Testis (tissue), 2 donors: ENCODE measurements at regions not wholly inside any gene's neighbourhood (a gene's known extent, or its start where the extent isn't known, plus 50 kb on each side); places are given as distances from the start of the nearest gene placed in this dataset.

ENCODE experiments used
- DNase-seq: peaks from one replicate; pipeline ENCODE4 v3.0.0-alpha.2; 2019
- H3K27ac ChIP-seq, 2 donors: fragments of 200-600 bp; sonication (generic); one replicate each; pipeline ENCODE4 v1.5.1; 2019
- H3K27me3 ChIP-seq: fragments of 200-600 bp; sonication (generic); one replicate; pipeline ENCODE4 v1.5.1; 2019
- H3K36me3 ChIP-seq: fragments of 200-600 bp; sonication (generic); one replicate; pipeline ENCODE4 v1.5.1; 2017; ENCODE audit warnings: low read depth; ENCODE audit errors: missing control alignments
- H3K4me1 ChIP-seq: fragments of 200-600 bp; sonication (generic); one replicate; pipeline ENCODE4 v1.5.1; 2019
- H3K4me3 ChIP-seq, 2 donors: fragments of 200-600 bp; sonication (generic); one replicate each; pipeline ENCODE4 v1.5.1; 2017 to 2019
- H3K9me3 ChIP-seq: fragments of 200-600 bp; sonication (generic); one replicate; pipeline ENCODE4 v1.5.1; 2017
- CTCF ChIP-seq, 3 experiments: fragments of 450-650 bp in 2 of 3; fragments of 200-600 bp in 1 of 3; sonication (generic) in 1 of 3; IDR thresholded peaks; one replicate each; pipeline ENCODE4 v1.5.1; 2016 to 2019; ENCODE audit warnings: antibody characterized with exemption in 3 of 3, mild to moderate bottlenecking in 2 of 3, moderate library complexity in 1 of 3
- POLR2A ChIP-seq: fragments of 450-650 bp; IDR thresholded peaks from one replicate; pipeline ENCODE4 v1.6.1; 2017; ENCODE audit warnings: antibody characterized with exemption, mild to moderate bottlenecking, moderate library complexity
- WGBS, 2 donors: methylation state at CpG; one replicate each; pipeline ENCODE4 v1.1.5; 2018; 5-methylcytosine and 5-hydroxymethylcytosine counted together
- intact Hi-C: fragments of 100-400 bp; cut with DNase I; formaldehyde crosslinking; loops from one replicate; pipeline ENCODE4 v1.15.1; 2023; ENCODE audit warnings: low total_unique reads

- DNase-seq: no peak
- no peak overlapping the region for H3K4me3 ChIP-seq
- no peaks in the 10 kb centered on the region for H3K4me1 ChIP-seq
- intact Hi-C loops: no loop called here
- no peaks in the 10 kb centered on the region for H3K36me3 ChIP-seq
- TF ChIP-seq CTCF (IDR thresholded peaks at IDR 0.05) (no peak), POLR2A (no peak)
- H3K27ac ChIP-seq: no peak overlapping the region
- H3K9me3 ChIP-seq: no peaks in the 10 kb centered on the region
- H3K27me3 ChIP-seq: no peaks in the 10 kb centered on the region
- WGBS, 2 donors: 95 to 100% methylated on average over 1 of the region's 1 CpG
Measured at GRCh38 chr7:18224138-18224537, 196.5 kb upstream of the PRPS1L1 start.

GRCh38 chr7:18225067-18225466, 197.4 kb upstream of the PRPS1L1 start:
- Histone ChIP-seq H3K4me3 (no peak overlapping the region), H3K27me3 (no peaks in the 10 kb centered on the region), H3K27ac (no peak overlapping the region), H3K9me3 (no peaks in the 10 kb centered on the region), H3K4me1 (no peaks in the 10 kb centered on the region), H3K36me3 (no peaks in the 10 kb centered on the region)
- intact Hi-C loops: no loop called here
- TF ChIP-seq CTCF (IDR thresholded peaks at IDR 0.05) (no peak), POLR2A (no peak)
- DNase-seq: no peak

- no peak overlapping the region for H3K4me3 ChIP-seq
- 82 to 85% methylated on average over 2 of the region's 2 CpGs for WGBS, 2 donors
- no peak for TF ChIP-seq CTCF (IDR thresholded peaks at IDR 0.05)
- no peak for TF ChIP-seq POLR2A
- H3K9me3 ChIP-seq: no peaks in the 10 kb centered on the region
- intact Hi-C loops: no loop called here
- no peaks in the 10 kb centered on the region for H3K27me3 ChIP-seq
- H3K36me3 ChIP-seq: no peaks in the 10 kb centered on the region
- H3K27ac ChIP-seq: no peak overlapping the region
- DNase-seq: no peak
- H3K4me1 ChIP-seq: no peaks in the 10 kb centered on the region
Measured at GRCh38 chr7:18226598-18226997, 199.0 kb upstream of the PRPS1L1 start.

GRCh38 chr7:18228686-18229085, 201.0 kb upstream of the PRPS1L1 start:
- H3K4me1 ChIP-seq: no peaks in the 10 kb centered on the region
- no peak overlapping the region for H3K4me3 ChIP-seq
- H3K27ac ChIP-seq: no peak overlapping the region
- intact Hi-C loops: no loop called here
- TF ChIP-seq POLR2A: no peak
- TF ChIP-seq CTCF (IDR thresholded peaks at IDR 0.05): no peak
- 83 to 89% methylated on average over 2 of the region's 2 CpGs for WGBS, 2 donors
- H3K36me3 ChIP-seq: no peaks in the 10 kb centered on the region
- DNase-seq: no peak
- no peaks in the 10 kb centered on the region for H3K27me3 ChIP-seq
- H3K9me3 ChIP-seq: no peaks in the 10 kb centered on the region

GRCh38 chr7:18230271-18230670, 202.6 kb upstream of the PRPS1L1 start:
- no peaks in the 10 kb centered on the region for H3K4me1 ChIP-seq
- no peaks in the 10 kb centered on the region for H3K36me3 ChIP-seq
- H3K27me3 ChIP-seq: no peaks in the 10 kb centered on the region
- H3K9me3 ChIP-seq: no peaks in the 10 kb centered on the region
- DNase-seq: no peak
- H3K27ac ChIP-seq: no peak overlapping the region
- H3K4me3 ChIP-seq: no peak overlapping the region
- WGBS, 2 donors: 70 to 73% methylated on average over 8 of the region's 8 CpGs
- TF ChIP-seq CTCF (IDR thresholded peaks at IDR 0.05): no peak
- no peak for TF ChIP-seq POLR2A
- intact Hi-C loops: no loop called here
